H9 (cell line): ENCODE measurements at regions not wholly inside any gene's neighbourhood (a gene's known extent, or its start where the extent isn't known, plus 50 kb on each side); places are given as distances from the start of the nearest gene placed in this dataset.

Experiments
- DNase-seq: peaks from one replicate; pipeline ENCODE4 v3.0.0-alpha.2; 2017
- H2AFZ ChIP-seq: one replicate; pipeline ENCODE4 v1.6.1; 2013; ENCODE audit warnings: mild to moderate bottlenecking, low read length, control low read depth, moderate library complexity
- H2AK5ac ChIP-seq: 2 replicates; pipeline ENCODE4 v1.6.1; 2013; ENCODE audit warnings: low read length, control low read depth, mixed read lengths; ENCODE audit not compliant: insufficient read length
- H2BK120ac ChIP-seq: one replicate; pipeline ENCODE4 v1.6.1; 2013; ENCODE audit warnings: low read depth, mild to moderate bottlenecking, low read length, control low read depth, inconsistent platforms; ENCODE audit not compliant: poor library complexity, severe bottlenecking
- H2BK12ac ChIP-seq: 2 replicates; pipeline ENCODE4 v1.6.1; 2013; ENCODE audit warnings: low read length, control low read depth, mixed read lengths, low read depth; ENCODE audit not compliant: insufficient read length
- H2BK15ac ChIP-seq: 2 replicates; pipeline ENCODE4 v1.6.1; 2013; ENCODE audit warnings: low read depth, low read length, control low read depth
- H2BK20ac ChIP-seq: one replicate; pipeline ENCODE4 v1.6.1; 2013; ENCODE audit warnings: low read depth, mild to moderate bottlenecking, low read length, control low read depth, inconsistent platforms; ENCODE audit not compliant: poor library complexity, severe bottlenecking
- H2BK5ac ChIP-seq: 2 replicates; pipeline ENCODE4 v1.6.1; 2013; ENCODE audit warnings: low read length, control low read depth, mixed read lengths; ENCODE audit not compliant: insufficient read length
- H3K14ac ChIP-seq: 2 replicates; pipeline ENCODE4 v1.6.1; 2013; ENCODE audit warnings: low read length, control low read depth; ENCODE audit not compliant: insufficient read depth
- H3K18ac ChIP-seq: 2 replicates; pipeline ENCODE4 v1.6.1; 2013; ENCODE audit warnings: low read depth, mild to moderate bottlenecking, mixed read lengths, low read length, control low read depth; ENCODE audit not compliant: insufficient read length
- H3K23ac ChIP-seq: 2 replicates; pipeline ENCODE4 v1.6.1; 2013; ENCODE audit warnings: low read length, control low read depth, mixed read lengths, low read depth; ENCODE audit not compliant: insufficient read length
- H3K23me2 ChIP-seq: 2 replicates; pipeline ENCODE4 v1.6.1; 2013; ENCODE audit warnings: low read depth, mild to moderate bottlenecking, mixed read lengths, low read length, control low read depth; ENCODE audit not compliant: insufficient read length, poor library complexity, severe bottlenecking
- H3K27ac ChIP-seq: 2 replicates; pipeline ENCODE4 v1.5.1; 2013; ENCODE audit warnings: low read length, control low read depth, mixed read lengths, low read depth; ENCODE audit not compliant: insufficient read length
- H3K27me3 ChIP-seq: 2 replicates; pipeline ENCODE4 v1.6.1; 2013; ENCODE audit warnings: low read length, control low read depth, inconsistent platforms; ENCODE audit not compliant: insufficient read depth
- H3K4ac ChIP-seq: 2 replicates; pipeline ENCODE4 v1.6.1; 2013; ENCODE audit warnings: low read depth, mild to moderate bottlenecking, control low read depth, inconsistent platforms, low read length, moderate library complexity
- H3K4me1 ChIP-seq: 2 replicates; pipeline ENCODE4 v1.6.1; 2013; ENCODE audit warnings: low read length, control low read depth, inconsistent platforms; ENCODE audit not compliant: insufficient read depth
- H3K4me2 ChIP-seq: 2 replicates; pipeline ENCODE4 v1.6.1; 2013; ENCODE audit warnings: low read length, control low read depth, mixed read lengths; ENCODE audit not compliant: insufficient read length, insufficient read depth
- H3K56ac ChIP-seq: 2 replicates; pipeline ENCODE4 v1.6.1; 2013; ENCODE audit warnings: low read depth, mild to moderate bottlenecking, mixed read lengths, low read length, control low read depth; ENCODE audit not compliant: insufficient read length
- H3K79me1 ChIP-seq: 2 replicates; pipeline ENCODE4 v1.6.1; 2013; ENCODE audit warnings: low read depth, mild to moderate bottlenecking, moderate library complexity, low read length, control low read depth, inconsistent platforms; ENCODE audit not compliant: insufficient read depth, poor library complexity, severe bottlenecking
- H3K79me2 ChIP-seq: 2 replicates; pipeline ENCODE4 v1.6.1; 2013; ENCODE audit warnings: low read length, control low read depth, inconsistent platforms; ENCODE audit not compliant: insufficient read depth
- H3K9ac ChIP-seq: 2 replicates; pipeline ENCODE4 v1.6.1; 2013; ENCODE audit warnings: low read length, control low read depth, mixed read lengths; ENCODE audit not compliant: insufficient read length; ENCODE audit errors: extremely low read depth
- H3K9me3 ChIP-seq: one replicate; pipeline ENCODE4 v1.6.1; 2013; ENCODE audit warnings: low read depth, low read length, inconsistent platforms; ENCODE audit not compliant: control insufficient read depth
- H3T11ph ChIP-seq: one replicate; pipeline ENCODE4 v1.6.1; 2013; ENCODE audit warnings: mild to moderate bottlenecking, low read length, control low read depth, inconsistent platforms
- H4K20me1 ChIP-seq: one replicate; pipeline ENCODE4 v1.6.1; 2013; ENCODE audit not compliant: control insufficient read depth, insufficient read length, insufficient read depth
- H4K5ac ChIP-seq: 2 replicates; pipeline ENCODE4 v1.6.1; 2013; ENCODE audit warnings: low read depth, mild to moderate bottlenecking, mixed read lengths, low read length, control low read depth; ENCODE audit not compliant: insufficient read length
- H4K8ac ChIP-seq: replicated peaks from 2 replicates; pipeline ENCODE4 v1.6.1; 2013; ENCODE audit warnings: low read length, control low read depth, mixed read lengths, low read depth; ENCODE audit not compliant: insufficient read length
- H4K91ac ChIP-seq: 2 replicates; pipeline ENCODE4 v1.6.1; 2013; ENCODE audit warnings: low read depth, mild to moderate bottlenecking, moderate library complexity, mixed read lengths, low read length, control low read depth; ENCODE audit not compliant: insufficient read length
- H3K27ac Mint-ChIP-seq, 3 experiments: 2 replicates in 2 of 3; 3 replicates in 1 of 3; pipeline ENCODE4 v1.8.0; 2020 to 2021; ENCODE audit warnings: mixed read lengths in 3 of 3, mild to moderate bottlenecking in 1 of 3, moderate library complexity in 1 of 3
- H3K27me3 Mint-ChIP-seq: 2 replicates; pipeline ENCODE4 v1.8.0; 2021; ENCODE audit warnings: low read depth, mild to moderate bottlenecking, moderate library complexity, mixed read lengths
- H3K36me3 Mint-ChIP-seq, 3 experiments: 2 replicates in 2 of 3; 3 replicates in 1 of 3; pipeline ENCODE4 v1.8.0; 2020 to 2021; ENCODE audit warnings: low read depth in 3 of 3, mixed read lengths in 3 of 3; ENCODE audit not compliant: insufficient read depth in 1 of 3
- H3K4me1 Mint-ChIP-seq, 2 experiments: 2 replicates each; pipeline ENCODE4 v1.8.0; 2020; ENCODE audit warnings: mixed read lengths in 2 of 2
- H3K4me3 Mint-ChIP-seq, 2 experiments: 2 replicates in 1 of 2; 3 replicates in 1 of 2; pipeline ENCODE4 v1.8.0; 2020 to 2021; ENCODE audit warnings: mild to moderate bottlenecking in 2 of 2, mixed read lengths in 2 of 2, moderate library complexity in 1 of 2
- H3K9me3 Mint-ChIP-seq, 2 experiments: 2 replicates in 1 of 2; 3 replicates in 1 of 2; pipeline ENCODE4 v1.8.0; 2020; ENCODE audit warnings: mild to moderate bottlenecking in 2 of 2, mixed read lengths in 2 of 2, moderate library complexity in 1 of 2
- WGBS: extraction: QIAGEN DNeasy Blood & Tissue Kit; methylation state at CpG from one replicate; pipeline ENCODE4 v1.1.7; 2013; ENCODE audit warnings: missing lambda C conversion rate, low lambda C conversion rate, mixed read lengths; ENCODE audit not compliant: insufficient read length; ENCODE audit errors: extremely low coverage; 5-methylcytosine and 5-hydroxymethylcytosine counted together
- TF ChIP-seq, protein P1 (sequence below): fragments of 200-600 bp; sonication (generic); conservative IDR thresholded peaks from 3 replicates; pipeline ENCODE4 v1.8.0; 2021; ENCODE audit warnings: antibody characterized with exemption, mild to moderate bottlenecking

- Histone ChIP-seq H2BK120ac (no peak overlapping the region), H3T11ph (no peak overlapping the region), H3K27me3 (no peaks in the 10 kb centered on the region), H2AFZ (no peak overlapping the region), H3K23me2 (no peaks in the 10 kb centered on the region), H4K91ac (no peak overlapping the region), H3K4me1 (no peaks in the 10 kb centered on the region), H3K4ac (no peak overlapping the region), H3K18ac (no peak overlapping the region), H3K9me3 (peaks cover 30% of the 10 kb centered on the region), H4K5ac (no peak overlapping the region), H3K27ac (no peak overlapping the region), H3K23ac (no peak overlapping the region), H3K4me2 (no peak overlapping the region), H2BK15ac (no peak overlapping the region), H3K79me2 (no peaks in the 10 kb centered on the region), H4K8ac (no peak overlapping the region), H3K14ac (no peak overlapping the region), H2AK5ac (no peak overlapping the region), H2BK5ac (no peak overlapping the region), H2BK12ac (no peak overlapping the region), H4K20me1 (no peaks in the 10 kb centered on the region), H3K56ac (no peak overlapping the region), H2BK20ac (no peak overlapping the region), H3K9ac (no peak overlapping the region), H3K79me1 (no peaks in the 10 kb centered on the region)
- Mint-ChIP-seq H3K36me3 (peaks cover 4 to 8% (median 6%) of the 10 kb centered on the region in 3 experiments; a peak in 5 of 7 replicates), H3K9me3 (peaks cover 51 to 80% of the 10 kb centered on the region in 2 experiments), H3K27ac (no peak overlapping the region), H3K4me3 (no peak overlapping the region), H3K27me3 (peaks cover 1% of the 10 kb centered on the region; the same call in 1 of the 2 replicates), H3K4me1 (no peaks in the 10 kb centered on the region)
- no CpG with 5 or more reads among the region's 2 CpGs for WGBS
- DNase-seq: no peak
- TF ChIP-seq, protein P1, sequence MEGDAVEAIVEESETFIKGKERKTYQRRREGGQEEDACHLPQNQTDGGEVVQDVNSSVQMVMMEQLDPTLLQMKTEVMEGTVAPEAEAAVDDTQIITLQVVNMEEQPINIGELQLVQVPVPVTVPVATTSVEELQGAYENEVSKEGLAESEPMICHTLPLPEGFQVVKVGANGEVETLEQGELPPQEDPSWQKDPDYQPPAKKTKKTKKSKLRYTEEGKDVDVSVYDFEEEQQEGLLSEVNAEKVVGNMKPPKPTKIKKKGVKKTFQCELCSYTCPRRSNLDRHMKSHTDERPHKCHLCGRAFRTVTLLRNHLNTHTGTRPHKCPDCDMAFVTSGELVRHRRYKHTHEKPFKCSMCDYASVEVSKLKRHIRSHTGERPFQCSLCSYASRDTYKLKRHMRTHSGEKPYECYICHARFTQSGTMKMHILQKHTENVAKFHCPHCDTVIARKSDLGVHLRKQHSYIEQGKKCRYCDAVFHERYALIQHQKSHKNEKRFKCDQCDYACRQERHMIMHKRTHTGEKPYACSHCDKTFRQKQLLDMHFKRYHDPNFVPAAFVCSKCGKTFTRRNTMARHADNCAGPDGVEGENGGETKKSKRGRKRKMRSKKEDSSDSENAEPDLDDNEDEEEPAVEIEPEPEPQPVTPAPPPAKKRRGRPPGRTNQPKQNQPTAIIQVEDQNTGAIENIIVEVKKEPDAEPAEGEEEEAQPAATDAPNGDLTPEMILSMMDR: no peak
Observed at GRCh38 chr4:189377569-189377968, 563.1 kb upstream of the FRG1 start.
